ENCODE measurements at regions not wholly inside any gene's neighbourhood (a gene's known extent, or its start where the extent isn't known, plus 50 kb on each side); places are given as distances from the start of the nearest gene placed in this dataset.
"Not testable (repeated sequence)": the region's sequence is repeated elsewhere in the genome, so short reads cannot be mapped to it uniquely, and the experiment has no call there.

DNA sequence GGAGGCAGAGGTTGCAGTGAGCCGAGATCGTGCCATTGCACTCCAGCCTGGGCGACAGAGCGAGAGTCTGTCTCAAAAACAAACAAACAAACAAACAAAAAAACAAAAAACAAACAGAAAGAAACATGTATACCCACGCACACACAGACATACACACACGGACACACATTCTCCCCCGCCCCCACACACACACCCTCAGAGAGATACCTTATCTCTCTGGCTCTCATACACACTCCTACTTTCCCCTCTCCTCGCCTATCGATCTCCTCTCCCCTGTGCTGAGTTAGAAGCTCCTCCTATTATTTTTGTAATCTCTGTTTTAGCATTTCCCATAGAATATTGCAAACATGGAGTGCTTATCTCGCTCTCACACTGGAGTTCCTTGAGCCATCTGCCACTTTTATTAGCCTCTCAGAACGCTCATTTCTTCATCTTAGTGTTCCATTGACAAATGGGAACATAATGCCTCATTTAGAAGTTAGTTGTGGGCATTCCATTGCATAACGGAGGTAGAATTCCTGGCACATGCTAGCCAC is 144.2 kb upstream of the CITED2 start:
- TF ChIP-seq, protein P1, sequence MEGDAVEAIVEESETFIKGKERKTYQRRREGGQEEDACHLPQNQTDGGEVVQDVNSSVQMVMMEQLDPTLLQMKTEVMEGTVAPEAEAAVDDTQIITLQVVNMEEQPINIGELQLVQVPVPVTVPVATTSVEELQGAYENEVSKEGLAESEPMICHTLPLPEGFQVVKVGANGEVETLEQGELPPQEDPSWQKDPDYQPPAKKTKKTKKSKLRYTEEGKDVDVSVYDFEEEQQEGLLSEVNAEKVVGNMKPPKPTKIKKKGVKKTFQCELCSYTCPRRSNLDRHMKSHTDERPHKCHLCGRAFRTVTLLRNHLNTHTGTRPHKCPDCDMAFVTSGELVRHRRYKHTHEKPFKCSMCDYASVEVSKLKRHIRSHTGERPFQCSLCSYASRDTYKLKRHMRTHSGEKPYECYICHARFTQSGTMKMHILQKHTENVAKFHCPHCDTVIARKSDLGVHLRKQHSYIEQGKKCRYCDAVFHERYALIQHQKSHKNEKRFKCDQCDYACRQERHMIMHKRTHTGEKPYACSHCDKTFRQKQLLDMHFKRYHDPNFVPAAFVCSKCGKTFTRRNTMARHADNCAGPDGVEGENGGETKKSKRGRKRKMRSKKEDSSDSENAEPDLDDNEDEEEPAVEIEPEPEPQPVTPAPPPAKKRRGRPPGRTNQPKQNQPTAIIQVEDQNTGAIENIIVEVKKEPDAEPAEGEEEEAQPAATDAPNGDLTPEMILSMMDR (IDR thresholded peaks at IDR 0.05; ENCODE audit: insufficient read depth, low read depth, low read length, missing control alignments): no peak
- no peak overlapping the region for H3K4me3 ChIP-seq (ENCODE audit: low read length)
- no peak for DNase-seq (ENCODE audit: low read depth)

DNA sequence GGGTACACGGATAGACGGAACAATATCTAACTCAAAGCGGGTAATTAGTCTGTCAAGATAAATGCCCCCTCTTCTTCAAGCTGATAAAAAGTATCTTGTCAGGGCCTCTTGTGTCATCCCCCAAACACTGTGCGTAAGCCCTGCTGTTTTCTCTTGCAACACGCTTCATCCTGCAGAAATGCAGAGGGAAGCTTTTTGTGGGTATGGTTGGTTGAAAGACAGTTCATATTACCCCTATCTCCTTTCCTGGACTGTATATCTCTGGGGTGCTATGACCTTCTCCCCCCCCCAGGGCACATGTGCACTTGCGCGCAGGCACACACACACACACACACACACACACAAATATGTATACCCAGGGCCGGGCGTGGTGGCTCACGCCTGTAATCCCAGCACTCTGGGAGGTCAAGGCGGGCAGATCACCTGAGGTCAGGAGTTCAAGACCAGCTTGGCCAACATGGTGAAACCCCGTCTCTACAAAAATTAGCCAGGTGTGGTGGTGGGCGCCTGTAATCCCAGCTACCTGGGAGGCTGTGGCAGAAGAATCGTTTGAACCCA is 143.6 kb upstream of the CITED2 start:
- not testable (repeated sequence) for H3K4me3 ChIP-seq (ENCODE audit: low read length); DNase-seq (ENCODE audit: low read depth)

DNA sequence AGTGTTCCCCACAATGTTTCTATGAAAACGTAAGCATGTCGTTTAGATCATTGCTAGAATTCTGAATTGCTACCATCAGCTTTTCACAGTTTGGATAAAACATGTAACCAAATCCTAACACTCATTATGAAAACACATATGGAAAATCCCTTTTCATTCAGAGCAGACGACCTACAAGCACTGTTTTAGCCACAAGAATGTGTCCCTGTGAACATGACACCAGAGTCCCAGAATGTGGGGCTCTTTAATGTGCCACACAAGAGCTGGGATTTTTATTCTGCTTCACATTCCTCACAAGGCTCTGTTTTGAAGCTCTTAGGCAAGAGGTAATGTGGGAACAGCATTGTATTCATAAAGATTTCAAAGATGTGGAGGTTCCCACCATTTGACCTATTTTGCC is 141.1 kb upstream of the CITED2 start:
- no peak overlapping the region for H3K4me3 ChIP-seq (ENCODE audit: low read length)
- no peak for DNase-seq (ENCODE audit: low read depth)
- TF ChIP-seq, protein P1 (IDR thresholded peaks at IDR 0.05; ENCODE audit: insufficient read depth, low read depth, low read length, missing control alignments): no peak

DNA sequence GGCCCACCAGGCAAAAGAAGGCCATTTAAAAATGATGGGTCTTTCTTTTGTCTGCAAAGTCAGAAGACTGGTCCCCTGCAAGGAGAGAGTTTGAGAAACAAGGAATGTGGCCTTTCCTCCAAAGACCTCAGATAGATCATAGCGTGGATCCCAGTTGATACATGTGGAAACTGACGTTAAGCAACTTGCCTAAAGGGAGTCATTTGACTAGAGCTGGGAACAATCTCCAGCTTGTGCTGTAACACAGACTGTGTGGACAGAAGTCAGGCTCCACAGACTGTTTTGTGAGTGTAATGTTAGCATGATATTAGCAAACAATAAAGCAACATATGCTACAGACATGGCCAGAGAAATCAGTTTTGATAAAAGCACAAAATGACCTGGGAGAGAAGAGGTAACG is 140.4 kb upstream of the CITED2 start:
- H3K4me3 ChIP-seq (ENCODE audit: low read length): no peak overlapping the region
- TF ChIP-seq, protein P1 (IDR thresholded peaks at IDR 0.05; ENCODE audit: insufficient read depth, low read depth, low read length, missing control alignments): no peak
- DNase-seq (ENCODE audit: low read depth): no peak

DNA sequence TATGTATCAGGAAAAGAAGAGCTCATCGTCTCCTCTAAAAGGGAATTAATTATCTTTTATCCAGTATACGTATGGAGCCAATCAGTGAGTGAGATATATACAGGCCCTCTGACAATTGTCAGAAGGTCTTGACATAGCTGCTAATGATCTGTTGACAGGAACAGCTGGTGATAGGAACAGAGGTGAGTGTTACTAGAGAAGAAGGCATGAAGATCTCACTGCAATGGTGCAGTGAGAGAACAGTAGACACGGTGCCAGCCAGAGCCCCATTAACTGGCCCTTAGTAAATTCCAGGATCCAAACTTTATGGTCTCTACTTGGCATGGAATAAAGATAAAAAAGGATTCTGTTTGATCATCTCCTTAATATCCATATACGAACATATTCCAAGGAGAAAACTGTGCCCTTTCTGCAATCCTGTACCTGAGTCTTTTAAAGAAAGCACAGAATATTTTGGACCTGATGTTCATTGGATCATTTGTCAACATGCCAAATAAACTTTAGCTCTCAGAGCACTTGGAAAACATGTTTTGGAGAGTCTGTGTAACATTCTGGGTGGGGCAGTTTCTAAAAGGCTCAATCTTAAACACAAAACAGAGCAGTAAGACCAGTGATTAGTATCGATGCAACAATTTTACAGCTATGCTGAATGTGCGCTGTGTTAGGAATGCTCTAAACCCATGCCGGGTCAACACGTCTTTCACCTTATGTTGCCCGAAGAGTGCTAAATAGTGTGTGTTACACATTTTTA is 135.8 kb upstream of the CITED2 start:
- TF ChIP-seq, protein P1 (IDR thresholded peaks at IDR 0.05; ENCODE audit: insufficient read depth, low read depth, low read length, missing control alignments): no peak
- peak; percentile 30 for DNase-seq (ENCODE audit: low read depth)
- H3K4me3 ChIP-seq (ENCODE audit: low read length): no peak overlapping the region

DNA sequence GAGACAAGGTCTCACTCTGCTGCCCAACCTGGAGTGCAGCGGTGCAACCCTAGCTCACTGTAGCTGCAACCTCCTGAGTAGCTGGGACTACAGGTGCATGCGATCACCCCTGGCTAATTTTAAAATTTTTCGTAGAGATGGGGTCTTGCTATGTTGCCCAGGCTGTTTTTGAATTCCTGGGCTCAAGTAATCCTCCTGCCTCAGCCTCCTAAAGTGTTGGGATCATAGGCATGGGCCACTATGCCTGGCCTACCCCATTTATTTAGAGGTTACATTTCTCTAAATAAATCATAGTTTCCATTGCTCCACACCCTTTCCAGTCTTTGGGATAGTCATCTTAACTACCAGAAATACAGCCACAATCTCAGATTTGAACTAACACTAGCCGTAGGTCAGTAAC is 134.7 kb upstream of the CITED2 start:
- no peak for DNase-seq (ENCODE audit: low read depth)
- TF ChIP-seq, protein P1 (IDR thresholded peaks at IDR 0.05; ENCODE audit: insufficient read depth, low read depth, low read length, missing control alignments): no peak
- no peak overlapping the region for H3K4me3 ChIP-seq (ENCODE audit: low read length)

DNA sequence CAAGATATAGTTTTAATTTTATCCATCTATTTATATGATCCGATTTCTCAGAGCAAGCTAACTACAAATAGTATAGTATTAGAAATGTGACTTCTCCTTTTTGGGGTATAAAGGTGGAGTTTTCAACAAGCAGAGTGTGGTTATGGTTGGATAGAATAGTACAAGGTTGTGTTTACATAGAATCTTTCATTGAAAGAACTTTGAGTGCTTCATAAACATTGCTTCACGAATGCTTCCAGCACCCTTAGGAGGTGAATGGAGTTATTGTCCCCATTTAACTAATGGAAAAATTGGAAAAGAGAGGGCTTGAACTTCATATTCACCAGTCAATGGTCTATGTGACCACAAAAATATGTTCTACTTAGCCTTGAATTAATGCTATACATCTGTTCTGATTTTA is 134.1 kb upstream of the CITED2 start:
- TF ChIP-seq, protein P1 (IDR thresholded peaks at IDR 0.05; ENCODE audit: insufficient read depth, low read depth, low read length, missing control alignments): no peak
- no peak for DNase-seq (ENCODE audit: low read depth)
- H3K4me3 ChIP-seq (ENCODE audit: low read length): no peak overlapping the region

Measured in epithelial cell of esophagus (primary cell).